GM23338 (cell line): ENCODE measurements at regions not wholly inside any gene's neighbourhood (a gene's known extent, or its start where the extent isn't known, plus 50 kb on each side); places are given as distances from the start of the nearest gene placed in this dataset.

Experiments
- CREB1 ChIP-seq: fragments of 250-450 bp; sonication (Bioruptor Pico); IDR thresholded peaks from 2 replicates; pipeline ENCODE4 v1.5.0; 2020; ENCODE audit warnings: low read depth, mild to moderate bottlenecking, moderate library complexity
- EZH2 ChIP-seq: fragments of 200-600 bp; sonication (generic); IDR thresholded peaks from one replicate; pipeline ENCODE4 v1.8.0; 2017; ENCODE audit warnings: antibody characterized with exemption, mild to moderate bottlenecking, low read depth; ENCODE audit not compliant: unreplicated experiment
- EZH2phosphoT487 ChIP-seq: fragments of 200-600 bp; sonication (generic); IDR thresholded peaks from one replicate; pipeline ENCODE4 v1.8.1; 2018; ENCODE audit warnings: antibody characterized with exemption; ENCODE audit not compliant: unreplicated experiment
- JUNB ChIP-seq: IDR thresholded peaks from one replicate; pipeline ENCODE4 v1.6.1; 2016; ENCODE audit warnings: antibody characterized with exemption; ENCODE audit not compliant: unreplicated experiment
- NANOG ChIP-seq: IDR thresholded peaks from 2 replicates; pipeline ENCODE4 v1.6.1; 2016; ENCODE audit warnings: antibody characterized with exemption, borderline replicate concordance
- STAT1 ChIP-seq: IDR thresholded peaks from one replicate; pipeline ENCODE4 v1.6.1; 2016; ENCODE audit warnings: antibody characterized with exemption; ENCODE audit not compliant: unreplicated experiment
- ZNF462 ChIP-seq: fragments of 250-450 bp; sonication (Bioruptor Pico); IDR thresholded peaks from 2 replicates; pipeline ENCODE4 v1.5.0; 2020; ENCODE audit warnings: mild to moderate bottlenecking, moderate library complexity
- TF ChIP-seq, protein P1 (sequence below): IDR thresholded peaks from 2 replicates; pipeline ENCODE4 v1.6.1; 2016; ENCODE audit warnings: antibody characterized with exemption
- TF ChIP-seq, protein P2 (sequence below), 2 experiments: fragments of 200-600 bp in 1 of 2; sonication (generic) in 1 of 2; conservative IDR thresholded peaks; 2 replicates each; pipeline versions ENCODE4 v1.5.1 to v1.6.1; 2016 to 2017; ENCODE audit warnings: antibody characterized with exemption in 2 of 2, low read depth in 2 of 2, mild to moderate bottlenecking in 2 of 2, moderate library complexity in 1 of 2

DNA sequence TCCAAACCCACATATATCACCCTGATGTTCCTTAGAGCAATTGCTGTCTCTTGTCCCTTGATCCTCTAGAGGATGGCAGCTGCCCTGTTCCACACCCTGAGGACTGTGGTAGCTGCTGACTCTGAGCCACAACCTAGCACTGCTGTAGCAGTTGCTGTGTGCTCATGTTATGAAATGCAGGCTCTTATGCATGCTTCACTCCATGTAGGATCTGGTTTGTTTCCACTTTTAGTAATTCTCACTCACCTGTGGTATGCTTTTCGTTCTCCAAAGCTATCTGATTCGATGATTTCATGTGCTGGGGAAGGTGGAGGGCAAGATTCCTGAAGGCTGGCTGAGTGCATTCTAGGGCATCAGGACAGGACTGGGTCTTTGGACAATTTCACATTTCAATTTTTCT is 649.0 kb upstream of the RAB6C start (continued):
- TF ChIP-seq ZNF462 (CRISPR knock-in tag), result no peak
- no peak for TF ChIP-seq EZH2
- TF ChIP-seq, protein P1, sequence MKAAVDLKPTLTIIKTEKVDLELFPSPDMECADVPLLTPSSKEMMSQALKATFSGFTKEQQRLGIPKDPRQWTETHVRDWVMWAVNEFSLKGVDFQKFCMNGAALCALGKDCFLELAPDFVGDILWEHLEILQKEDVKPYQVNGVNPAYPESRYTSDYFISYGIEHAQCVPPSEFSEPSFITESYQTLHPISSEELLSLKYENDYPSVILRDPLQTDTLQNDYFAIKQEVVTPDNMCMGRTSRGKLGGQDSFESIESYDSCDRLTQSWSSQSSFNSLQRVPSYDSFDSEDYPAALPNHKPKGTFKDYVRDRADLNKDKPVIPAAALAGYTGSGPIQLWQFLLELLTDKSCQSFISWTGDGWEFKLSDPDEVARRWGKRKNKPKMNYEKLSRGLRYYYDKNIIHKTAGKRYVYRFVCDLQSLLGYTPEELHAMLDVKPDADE, result no peak
- TF ChIP-seq NANOG, result no peak
- no peak for TF ChIP-seq EZH2phosphoT487
- TF ChIP-seq STAT1, result no peak
- TF ChIP-seq, protein P2, sequence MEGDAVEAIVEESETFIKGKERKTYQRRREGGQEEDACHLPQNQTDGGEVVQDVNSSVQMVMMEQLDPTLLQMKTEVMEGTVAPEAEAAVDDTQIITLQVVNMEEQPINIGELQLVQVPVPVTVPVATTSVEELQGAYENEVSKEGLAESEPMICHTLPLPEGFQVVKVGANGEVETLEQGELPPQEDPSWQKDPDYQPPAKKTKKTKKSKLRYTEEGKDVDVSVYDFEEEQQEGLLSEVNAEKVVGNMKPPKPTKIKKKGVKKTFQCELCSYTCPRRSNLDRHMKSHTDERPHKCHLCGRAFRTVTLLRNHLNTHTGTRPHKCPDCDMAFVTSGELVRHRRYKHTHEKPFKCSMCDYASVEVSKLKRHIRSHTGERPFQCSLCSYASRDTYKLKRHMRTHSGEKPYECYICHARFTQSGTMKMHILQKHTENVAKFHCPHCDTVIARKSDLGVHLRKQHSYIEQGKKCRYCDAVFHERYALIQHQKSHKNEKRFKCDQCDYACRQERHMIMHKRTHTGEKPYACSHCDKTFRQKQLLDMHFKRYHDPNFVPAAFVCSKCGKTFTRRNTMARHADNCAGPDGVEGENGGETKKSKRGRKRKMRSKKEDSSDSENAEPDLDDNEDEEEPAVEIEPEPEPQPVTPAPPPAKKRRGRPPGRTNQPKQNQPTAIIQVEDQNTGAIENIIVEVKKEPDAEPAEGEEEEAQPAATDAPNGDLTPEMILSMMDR (conservative IDR thresholded peaks at IDR 0.05; ENCODE audit: low read depth in 2 of 2), result no peak
- no peak for TF ChIP-seq CREB1 (CRISPR knock-in tag)
- no peak for TF ChIP-seq JUNB
